ENCODE measurements at regions not wholly inside any gene's neighbourhood (a gene's known extent, or its start where the extent isn't known, plus 50 kb on each side); places are given as distances from the start of the nearest gene placed in this dataset.

- no peak for TF ChIP-seq POLR2AphosphoS5 (IDR thresholded peaks at IDR 0.05)
- no peak for TF ChIP-seq CTCF (IDR thresholded peaks at IDR 0.05)
- TF ChIP-seq POLR2A (IDR thresholded peaks at IDR 0.05): no peak
- TF ChIP-seq EP300 (IDR thresholded peaks at IDR 0.05): no peak
These were observed 109.5 kb upstream of the MAN2A1 start for GRCh38 chr5:109580225-109580624.

All from sigmoid colon (tissue), 4 donors.